ENCODE measurements at regions not wholly inside any gene's neighbourhood (a gene's known extent, or its start where the extent isn't known, plus 50 kb on each side); places are given as distances from the start of the nearest gene placed in this dataset.

- DNase-seq, result no peak
Observed at GRCh38 chr10:124285587-124286527, 132.9 kb downstream of the OAT start.

GRCh38 chr10:124283949-124284250, 134.8 kb downstream of the OAT start:
- DNase-seq, result no peak

GRCh38 chr10:124283215-124283948, 135.3 kb downstream of the OAT start:
- DNase-seq, result no peak

GRCh38 chr10:124282326-124282725, 136.4 kb downstream of the OAT start:
- DNase-seq, result no peak

GRCh38 chr10:124281666-124282065, 137.1 kb downstream of the OAT start:
- no peak for DNase-seq

- no peak for DNase-seq
Observed at GRCh38 chr10:124280916-124281315, 137.8 kb downstream of the OAT start.

- DNase-seq, result no peak
Observed at GRCh38 chr10:124279882-124280281, 138.8 kb downstream of the OAT start.

- no peak for DNase-seq
Observed at GRCh38 chr10:124279298-124279697, 139.4 kb downstream of the OAT start.

GRCh38 chr10:124278356-124278755, 140.4 kb downstream of the OAT start:
- no peak for DNase-seq

- no peak for DNase-seq
Observed at GRCh38 chr10:124273141-124273540, 145.6 kb downstream of the OAT start.

GRCh38 chr10:124271676-124272075, 147.0 kb downstream of the OAT start:
- no peak for DNase-seq

- no peak for DNase-seq
Observed at GRCh38 chr10:124270530-124271327, 148.0 kb downstream of the OAT start.

GRCh38 chr10:124268976-124269375, 149.7 kb downstream of the OAT start:
- DNase-seq, result no peak

- no peak for DNase-seq
Observed at GRCh38 chr10:124267911-124268549, 150.7 kb downstream of the OAT start.

GRCh38 chr10:124267231-124267885, 151.4 kb downstream of the OAT start:
- no peak for DNase-seq

- DNase-seq, result no peak
Observed at GRCh38 chr10:124266468-124267230, 152.1 kb downstream of the OAT start.

GRCh38 chr10:124265776-124266467, 152.8 kb downstream of the OAT start:
- DNase-seq, result no peak

GRCh38 chr10:124265391-124265745, 153.4 kb downstream of the OAT start:
- DNase-seq, result no peak

GRCh38 chr10:124264711-124265390, 153.9 kb downstream of the OAT start:
- DNase-seq, result no peak

- DNase-seq, result no peak
Observed at GRCh38 chr10:124264271-124264670, 154.5 kb downstream of the OAT start.
